Liver (tissue), 8 donors: ENCODE measurements at regions not wholly inside any gene's neighbourhood (a gene's known extent, or its start where the extent isn't known, plus 50 kb on each side); places are given as distances from the start of the nearest gene placed in this dataset.
"Not testable (repeated sequence)": the region's sequence is repeated elsewhere in the genome, so short reads cannot be mapped to it uniquely, and the experiment has no call there.

Experiments used
- DNase-seq: peaks from one replicate; pipeline ENCODE4 v3.0.0-alpha.2; 2017; ENCODE audit warnings: low spot score
- H3K27ac ChIP-seq, 2 donors: one replicate each; pipeline ENCODE4 v1.7.0; 2013; ENCODE audit warnings: inconsistent platforms in 2 of 2, low read length in 2 of 2, control low read depth in 1 of 2, low read depth in 1 of 2, mild to moderate bottlenecking in 1 of 2
- H3K27me3 ChIP-seq, 4 donors: one replicate each; pipeline versions ENCODE4 v1.6.1 to v1.7.0; 2013; ENCODE audit warnings: low read length in 3 of 4, inconsistent platforms in 1 of 4, mild to moderate bottlenecking in 1 of 4, moderate library complexity in 1 of 4; ENCODE audit not compliant: control insufficient read depth in 4 of 4, insufficient read depth in 4 of 4
- H3K36me3 ChIP-seq, 4 donors: one replicate each; pipeline versions ENCODE4 v1.6.1 to v1.7.0; 2013; ENCODE audit warnings: low read length in 3 of 4, mild to moderate bottlenecking in 3 of 4, low read depth in 1 of 4, moderate library complexity in 1 of 4; ENCODE audit not compliant: control insufficient read depth in 4 of 4, insufficient read depth in 3 of 4
- H3K4me1 ChIP-seq, 4 donors: one replicate each; pipeline versions ENCODE4 v1.6.1 to v1.7.0; 2013; ENCODE audit warnings: low read length in 3 of 4, mild to moderate bottlenecking in 3 of 4, moderate library complexity in 1 of 4; ENCODE audit not compliant: control insufficient read depth in 4 of 4, insufficient read depth in 4 of 4
- H3K4me3 ChIP-seq, 3 donors: one replicate each; pipeline versions ENCODE4 v1.6.1 to v1.7.0; 2013; ENCODE audit warnings: low read length in 3 of 3, control low read depth in 1 of 3, low read depth in 1 of 3, mild to moderate bottlenecking in 1 of 3
- H3K9ac ChIP-seq, 2 donors: one replicate each; pipeline ENCODE4 v1.7.0; 2013; ENCODE audit warnings: low read length in 2 of 2, mild to moderate bottlenecking in 2 of 2, moderate library complexity in 2 of 2, control low read depth in 1 of 2, low read depth in 1 of 2
- H3K9me3 ChIP-seq, 4 donors: one replicate each; pipeline versions ENCODE4 v1.6.1 to v1.7.0; 2013; ENCODE audit warnings: low read length in 3 of 4; ENCODE audit not compliant: control insufficient read depth in 4 of 4
- ATF3 ChIP-seq: IDR thresholded peaks from 2 replicates; pipeline ENCODE4 v1.6.1; 2016; ENCODE audit warnings: antibody characterized with exemption
- CTCF ChIP-seq: fragments of 150-350 bp; IDR thresholded peaks from 2 replicates; pipeline ENCODE4 v1.5.1; 2017; ENCODE audit warnings: improper control_type of control experiment, low read depth, low read length; ENCODE audit not compliant: missing input control
- EGR1 ChIP-seq, 2 donors: IDR thresholded peaks; 2 replicates each; pipeline ENCODE4 v1.6.1; 2016 to 2018; ENCODE audit warnings: antibody characterized with exemption in 2 of 2, low read depth in 2 of 2
- FOXA1 ChIP-seq: IDR thresholded peaks from 2 replicates; pipeline ENCODE4 v1.6.1; 2016; ENCODE audit warnings: antibody characterized with exemption
- GABPA ChIP-seq, 2 donors: IDR thresholded peaks in 1 of 2; conservative IDR thresholded peaks in 1 of 2; 2 replicates each; pipeline ENCODE4 v1.6.1; 2016; ENCODE audit warnings: antibody characterized with exemption in 2 of 2, mild to moderate bottlenecking in 1 of 2, moderate library complexity in 1 of 2
- HNF4A ChIP-seq, 2 donors: conservative IDR thresholded peaks; 2 replicates each; pipeline ENCODE4 v1.6.1; 2016; ENCODE audit warnings: antibody characterized with exemption in 2 of 2, mild to moderate bottlenecking in 2 of 2
- HNF4G ChIP-seq: IDR thresholded peaks from 2 replicates; pipeline ENCODE4 v1.6.1; 2016; ENCODE audit warnings: antibody characterized with exemption
- JUND ChIP-seq, 2 donors: IDR thresholded peaks; 2 replicates each; pipeline ENCODE4 v1.6.1; 2016; ENCODE audit warnings: antibody characterized with exemption in 2 of 2
- MAX ChIP-seq: IDR thresholded peaks from 2 replicates; pipeline ENCODE4 v1.6.1; 2016; ENCODE audit warnings: antibody characterized with exemption
- NR2F2 ChIP-seq: IDR thresholded peaks from 2 replicates; pipeline ENCODE4 v1.6.1; 2016; ENCODE audit warnings: antibody characterized with exemption
- RAD21 ChIP-seq, 2 donors: IDR thresholded peaks; 2 replicates each; pipeline ENCODE4 v1.6.1; 2016; ENCODE audit warnings: antibody characterized with exemption in 2 of 2, mild to moderate bottlenecking in 2 of 2
- RXRA ChIP-seq, 2 donors: IDR thresholded peaks; 2 replicates each; pipeline ENCODE4 v1.6.1; 2017 to 2018; ENCODE audit warnings: antibody characterized with exemption in 2 of 2, mild to moderate bottlenecking in 1 of 2
- SP1 ChIP-seq: IDR thresholded peaks from 2 replicates; pipeline ENCODE4 v1.6.1; 2018; ENCODE audit warnings: antibody characterized with exemption, mild to moderate bottlenecking
- YY1 ChIP-seq: IDR thresholded peaks from 2 replicates; pipeline ENCODE4 v1.6.1; 2016; ENCODE audit warnings: antibody characterized with exemption, mild to moderate bottlenecking
- ZBTB33 ChIP-seq: IDR thresholded peaks from 2 replicates; pipeline ENCODE4 v1.6.1; 2016; ENCODE audit warnings: antibody characterized with exemption
- WGBS: extraction: QIAGEN DNeasy Blood & Tissue Kit; methylation state at CpG from one replicate; pipeline ENCODE4 v1.1.7; 2013; 5-methylcytosine and 5-hydroxymethylcytosine counted together
- donor health status: healthy.
- donor health status: healthy.
- donor health status: healthy.
- donor health status: healthy.
- donor health status: healthy.

GRCh38 chrY:7285388-7285787 is 373.8 kb upstream of the AMELY start:
- no peaks in the 10 kb centered on the region for H3K9me3 ChIP-seq
- WGBS: 97% methylated on average over 2 of the region's 2 CpGs
- no peak overlapping the region for H3K4me3 ChIP-seq
- DNase-seq: no peak
- H3K36me3 ChIP-seq: no peaks in the 10 kb centered on the region
- H3K27ac ChIP-seq: no peak overlapping the region
- H3K9ac ChIP-seq: no peak overlapping the region
- H3K4me1 ChIP-seq: no peaks in the 10 kb centered on the region
- TF ChIP-seq JUND (IDR thresholded peaks at IDR 0.05): no peak
- TF ChIP-seq RAD21 (IDR thresholded peaks at IDR 0.05): no peak
- TF ChIP-seq EGR1 (IDR thresholded peaks at IDR 0.05; ENCODE audit: low read depth in 2 of 2): no peak
- no peak for TF ChIP-seq GABPA (IDR thresholded peaks at IDR 0.05 in 1 of 2, conservative IDR thresholded peaks at IDR 0.05 in 1 of 2)
- no peak for TF ChIP-seq SP1
- no peak for TF ChIP-seq CTCF
- no peak for TF ChIP-seq HNF4G
- TF ChIP-seq HNF4A (conservative IDR thresholded peaks at IDR 0.05): no peak
- TF ChIP-seq MAX: no peak
- no peak for TF ChIP-seq YY1
- TF ChIP-seq ATF3: no peak
- H3K27me3 ChIP-seq: no peaks in the 10 kb centered on the region

- Histone ChIP-seq H3K9ac (no peak overlapping the region), H3K27me3 (no peaks in the 10 kb centered on the region), H3K4me1 (no peaks in the 10 kb centered on the region), H3K36me3 (no peaks in the 10 kb centered on the region), H3K4me3 (no peak overlapping the region), H3K27ac (no peak overlapping the region), H3K9me3 (no peaks in the 10 kb centered on the region)
- WGBS: 60% methylated on average over 6 of the region's 6 CpGs
- DNase-seq: no peak
- no peak for TF ChIP-seq GABPA (IDR thresholded peaks at IDR 0.05 in 1 of 2, conservative IDR thresholded peaks at IDR 0.05 in 1 of 2)
- no peak for TF ChIP-seq FOXA1
- no peak for TF ChIP-seq EGR1 (IDR thresholded peaks at IDR 0.05; ENCODE audit: low read depth in 2 of 2)
- no peak for TF ChIP-seq MAX
- no peak for TF ChIP-seq NR2F2
- no peak for TF ChIP-seq ATF3
- no peak for TF ChIP-seq RAD21 (IDR thresholded peaks at IDR 0.05)
- no peak for TF ChIP-seq RXRA (IDR thresholded peaks at IDR 0.05)
- no peak for TF ChIP-seq HNF4G
- no peak for TF ChIP-seq ZBTB33
- no peak for TF ChIP-seq SP1
- TF ChIP-seq YY1: no peak
These were observed 371.4 kb upstream of the AMELY start for GRCh38 chrY:7283001-7283400.

- 72% methylated on average over 7 of the region's 8 CpGs for WGBS
- not testable (repeated sequence) for H3K4me1 ChIP-seq, H3K27me3 ChIP-seq, H3K9ac ChIP-seq, H3K27ac ChIP-seq, DNase-seq, H3K4me3 ChIP-seq, H3K9me3 ChIP-seq, H3K36me3 ChIP-seq
These were observed 368.7 kb upstream of the AMELY start for GRCh38 chrY:7280151-7280740.
